ENCODE measurements at regions not wholly inside any gene's neighbourhood (a gene's known extent, or its start where the extent isn't known, plus 50 kb on each side); places are given as distances from the start of the nearest gene placed in this dataset.

GRCh38 chr2:209074711-209075110 is 349.1 kb upstream of the MAP2 start:
- Histone ChIP-seq H3K4me3 (ENCODE audit: control insufficient read depth in 1 of 7, extremely low read depth in 1 of 7, insufficient read depth in 4 of 7, low read depth in 2 of 7, low read length in 6 of 7) (no peak overlapping the region), H3K4me1 (ENCODE audit: control extremely low read depth in 1 of 4, control insufficient read depth in 4 of 4, insufficient read depth in 4 of 4, low read length in 3 of 4) (no peaks in the 10 kb centered on the region), H3K36me3 (ENCODE audit: control insufficient read depth in 4 of 4, insufficient read depth in 4 of 4, low read length in 3 of 4) (no peaks in the 10 kb centered on the region), H3K9me3 (ENCODE audit: control extremely low read depth in 1 of 5, control insufficient read depth in 4 of 5, insufficient read depth in 2 of 5, low read depth in 1 of 5, low read length in 4 of 5) (no peaks in the 10 kb centered on the region), H3K27me3 (replicated peaks in 2 of 5; ENCODE audit: control insufficient read depth in 4 of 5, insufficient read depth in 5 of 5, low read length in 4 of 5) (no peaks in the 10 kb centered on the region), H3K27ac (ENCODE audit: insufficient read depth in 1 of 2, low read depth in 1 of 2, low read length in 2 of 2, poor library complexity in 1 of 2, severe bottlenecking in 2 of 2) (no peak overlapping the region)
- POLR2A ChIA-PET: no interaction called here
- CTCF ChIA-PET: no interaction called here
- WGBS (ENCODE audit: insufficient coverage): no CpG with 5 or more reads among the region's 3 CpGs
- DNase-seq: no peak

- ChIA-PET CTCF (no interaction called here), POLR2A (no interaction called here)
- H3K36me3 ChIP-seq (ENCODE audit: control insufficient read depth in 4 of 4, insufficient read depth in 4 of 4, low read length in 3 of 4): no peaks in the 10 kb centered on the region
- no peaks in the 10 kb centered on the region for H3K9me3 ChIP-seq (ENCODE audit: control extremely low read depth in 1 of 5, control insufficient read depth in 4 of 5, insufficient read depth in 2 of 5, low read depth in 1 of 5, low read length in 4 of 5)
- no peaks in the 10 kb centered on the region for H3K27me3 ChIP-seq (replicated peaks in 2 of 5; ENCODE audit: control insufficient read depth in 4 of 5, insufficient read depth in 5 of 5, low read length in 4 of 5)
- H3K4me1 ChIP-seq (ENCODE audit: control extremely low read depth in 1 of 4, control insufficient read depth in 4 of 4, insufficient read depth in 4 of 4, low read length in 3 of 4): no peaks in the 10 kb centered on the region
- DNase-seq: no peak
- H3K27ac ChIP-seq (ENCODE audit: insufficient read depth in 1 of 2, low read depth in 1 of 2, low read length in 2 of 2, poor library complexity in 1 of 2, severe bottlenecking in 2 of 2): no peak overlapping the region
- no peak overlapping the region for H3K4me3 ChIP-seq (ENCODE audit: control insufficient read depth in 1 of 7, extremely low read depth in 1 of 7, insufficient read depth in 4 of 7, low read depth in 2 of 7, low read length in 6 of 7)
- WGBS (ENCODE audit: insufficient coverage): 100% methylated on average over 1 of the region's 1 CpG
These were observed 347.7 kb upstream of the MAP2 start for GRCh38 chr2:209076151-209076550.

GRCh38 chr2:209086761-209087160 is 337.1 kb upstream of the MAP2 start:
- no CpG with 5 or more reads among the region's 3 CpGs for WGBS (ENCODE audit: insufficient coverage)
- no peak overlapping the region for H3K4me3 ChIP-seq (ENCODE audit: control insufficient read depth in 1 of 7, extremely low read depth in 1 of 7, insufficient read depth in 4 of 7, low read depth in 2 of 7, low read length in 6 of 7)
- ChIA-PET CTCF (no interaction called here), POLR2A (no interaction called here)
- peak in 2 of 3 donors; percentile 3 to 14 for DNase-seq
- H3K4me1 ChIP-seq (ENCODE audit: control extremely low read depth in 1 of 4, control insufficient read depth in 4 of 4, insufficient read depth in 4 of 4, low read length in 3 of 4): peaks cover 0 to 1% (median 0%) of the 10 kb centered on the region in 4 experiments
- H3K9me3 ChIP-seq (ENCODE audit: control extremely low read depth in 1 of 5, control insufficient read depth in 4 of 5, insufficient read depth in 2 of 5, low read depth in 1 of 5, low read length in 4 of 5): no peaks in the 10 kb centered on the region
- no peaks in the 10 kb centered on the region for H3K36me3 ChIP-seq (ENCODE audit: control insufficient read depth in 4 of 4, insufficient read depth in 4 of 4, low read length in 3 of 4)
- H3K27me3 ChIP-seq (replicated peaks in 2 of 5; ENCODE audit: control insufficient read depth in 4 of 5, insufficient read depth in 5 of 5, low read length in 4 of 5): no peaks in the 10 kb centered on the region
- no peak overlapping the region for H3K27ac ChIP-seq (ENCODE audit: insufficient read depth in 1 of 2, low read depth in 1 of 2, low read length in 2 of 2, poor library complexity in 1 of 2, severe bottlenecking in 2 of 2)

- Histone ChIP-seq H3K27me3 (replicated peaks in 2 of 5; ENCODE audit: control insufficient read depth in 4 of 5, insufficient read depth in 5 of 5, low read length in 4 of 5) (no peaks in the 10 kb centered on the region), H3K4me1 (ENCODE audit: control extremely low read depth in 1 of 4, control insufficient read depth in 4 of 4, insufficient read depth in 4 of 4, low read length in 3 of 4) (peaks cover 0 to 1% (median 0%) of the 10 kb centered on the region in 4 experiments), H3K36me3 (ENCODE audit: control insufficient read depth in 4 of 4, insufficient read depth in 4 of 4, low read length in 3 of 4) (no peaks in the 10 kb centered on the region), H3K4me3 (ENCODE audit: control insufficient read depth in 1 of 7, extremely low read depth in 1 of 7, insufficient read depth in 4 of 7, low read depth in 2 of 7, low read length in 6 of 7) (no peak overlapping the region), H3K9me3 (ENCODE audit: control extremely low read depth in 1 of 5, control insufficient read depth in 4 of 5, insufficient read depth in 2 of 5, low read depth in 1 of 5, low read length in 4 of 5) (peaks cover 0 to 1% (median 0%) of the 10 kb centered on the region in 5 experiments), H3K27ac (ENCODE audit: insufficient read depth in 1 of 2, low read depth in 1 of 2, low read length in 2 of 2, poor library complexity in 1 of 2, severe bottlenecking in 2 of 2) (no peak overlapping the region)
- peak; percentile 2 to 55 (median 30) for DNase-seq
- ChIA-PET CTCF (no interaction called here), POLR2A (no interaction called here)
- WGBS (ENCODE audit: insufficient coverage): 0% methylated on average over 1 of the region's 1 CpG
These were observed 332.8 kb upstream of the MAP2 start for GRCh38 chr2:209091056-209091455.

DNA sequence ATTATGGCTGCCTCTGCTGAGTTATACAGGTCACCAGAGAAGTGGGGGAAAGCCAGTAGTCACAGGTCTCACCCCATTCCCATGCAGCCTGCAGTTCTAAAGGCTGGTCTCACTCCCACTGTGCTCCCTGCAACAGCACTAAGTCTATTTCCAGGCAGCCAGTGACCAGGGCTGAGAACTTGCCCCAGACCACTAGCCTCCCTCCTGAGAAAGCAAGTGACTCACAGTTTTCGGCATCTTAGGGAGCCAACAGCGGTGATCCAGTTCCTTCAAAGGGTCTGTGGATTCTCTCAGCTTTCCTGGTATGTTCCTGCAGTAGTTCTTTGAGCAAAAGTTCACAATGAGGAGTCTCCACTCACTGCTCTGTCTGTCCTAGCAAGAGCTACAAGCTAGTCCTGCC is 329.6 kb upstream of the MAP2 start:
- H3K27ac ChIP-seq (ENCODE audit: insufficient read depth in 1 of 2, low read depth in 1 of 2, low read length in 2 of 2, poor library complexity in 1 of 2, severe bottlenecking in 2 of 2): no peak overlapping the region
- ChIA-PET CTCF (no interaction called here), POLR2A (no interaction called here)
- peaks cover 0 to 1% (median 0%) of the 10 kb centered on the region in 5 experiments for H3K9me3 ChIP-seq (ENCODE audit: control extremely low read depth in 1 of 5, control insufficient read depth in 4 of 5, insufficient read depth in 2 of 5, low read depth in 1 of 5, low read length in 4 of 5)
- DNase-seq: no peak
- H3K27me3 ChIP-seq (replicated peaks in 2 of 5; ENCODE audit: control insufficient read depth in 4 of 5, insufficient read depth in 5 of 5, low read length in 4 of 5): no peaks in the 10 kb centered on the region
- peaks cover 0 to 1% (median 0%) of the 10 kb centered on the region in 4 experiments for H3K4me1 ChIP-seq (ENCODE audit: control extremely low read depth in 1 of 4, control insufficient read depth in 4 of 4, insufficient read depth in 4 of 4, low read length in 3 of 4)
- WGBS (ENCODE audit: insufficient coverage): 94% methylated on average over 2 of the region's 2 CpGs
- no peak overlapping the region for H3K4me3 ChIP-seq (ENCODE audit: control insufficient read depth in 1 of 7, extremely low read depth in 1 of 7, insufficient read depth in 4 of 7, low read depth in 2 of 7, low read length in 6 of 7)
- no peaks in the 10 kb centered on the region for H3K36me3 ChIP-seq (ENCODE audit: control insufficient read depth in 4 of 4, insufficient read depth in 4 of 4, low read length in 3 of 4)

DNA sequence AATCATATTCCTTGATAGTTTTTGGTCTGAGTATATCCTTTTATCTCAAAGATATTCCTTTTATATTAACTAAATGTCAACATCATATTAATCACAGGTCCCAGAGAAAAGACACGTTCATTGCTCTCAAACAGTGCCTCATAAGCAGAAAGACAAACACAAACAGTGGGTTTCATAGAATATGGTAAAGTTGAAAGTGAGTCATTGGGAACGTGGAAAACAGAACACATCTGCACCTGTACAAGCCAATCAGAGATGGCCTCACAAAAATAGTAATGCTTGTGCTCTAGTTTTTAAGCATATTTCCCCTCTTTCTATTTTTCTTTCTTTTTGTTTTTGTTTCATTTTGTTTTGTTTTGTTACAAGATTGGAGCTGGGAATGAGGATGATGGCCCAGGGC is 328.4 kb upstream of the MAP2 start:
- peaks cover 0 to 1% (median 0%) of the 10 kb centered on the region in 4 experiments for H3K4me1 ChIP-seq (ENCODE audit: control extremely low read depth in 1 of 4, control insufficient read depth in 4 of 4, insufficient read depth in 4 of 4, low read length in 3 of 4)
- no peak for DNase-seq
- no peak overlapping the region for H3K4me3 ChIP-seq (ENCODE audit: control insufficient read depth in 1 of 7, extremely low read depth in 1 of 7, insufficient read depth in 4 of 7, low read depth in 2 of 7, low read length in 6 of 7)
- no CpG with 5 or more reads among the region's 2 CpGs for WGBS (ENCODE audit: insufficient coverage)
- ChIA-PET CTCF (no interaction called here), POLR2A (no interaction called here)
- H3K9me3 ChIP-seq (ENCODE audit: control extremely low read depth in 1 of 5, control insufficient read depth in 4 of 5, insufficient read depth in 2 of 5, low read depth in 1 of 5, low read length in 4 of 5): peaks cover 0 to 1% (median 0%) of the 10 kb centered on the region in 5 experiments
- no peaks in the 10 kb centered on the region for H3K36me3 ChIP-seq (ENCODE audit: control insufficient read depth in 4 of 4, insufficient read depth in 4 of 4, low read length in 3 of 4)
- no peaks in the 10 kb centered on the region for H3K27me3 ChIP-seq (replicated peaks in 2 of 5; ENCODE audit: control insufficient read depth in 4 of 5, insufficient read depth in 5 of 5, low read length in 4 of 5)
- H3K27ac ChIP-seq (ENCODE audit: insufficient read depth in 1 of 2, low read depth in 1 of 2, low read length in 2 of 2, poor library complexity in 1 of 2, severe bottlenecking in 2 of 2): no peak overlapping the region

DNA sequence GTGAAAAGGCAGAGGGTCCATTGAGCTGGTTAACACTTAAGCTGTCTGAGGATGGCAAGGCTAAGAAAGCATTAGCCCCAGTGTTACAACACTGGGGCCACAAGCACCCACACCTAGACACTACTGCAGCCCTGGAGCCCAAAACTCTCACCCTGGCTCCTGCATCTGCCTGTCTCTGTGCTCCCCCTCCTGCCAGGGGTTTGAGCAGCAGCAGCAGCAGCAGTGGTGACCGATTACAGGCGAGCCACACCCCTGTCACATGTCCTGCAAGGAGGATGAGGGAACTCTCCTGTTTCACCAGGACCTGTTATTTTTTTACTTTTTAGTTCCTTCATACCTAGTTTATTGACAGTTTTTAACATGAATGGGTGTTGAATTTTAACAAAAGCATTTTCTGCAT is 326.7 kb upstream of the MAP2 start:
- H3K4me3 ChIP-seq (ENCODE audit: control insufficient read depth in 1 of 7, extremely low read depth in 1 of 7, insufficient read depth in 4 of 7, low read depth in 2 of 7, low read length in 6 of 7): no peak overlapping the region
- H3K4me1 ChIP-seq (ENCODE audit: control extremely low read depth in 1 of 4, control insufficient read depth in 4 of 4, insufficient read depth in 4 of 4, low read length in 3 of 4): no peaks in the 10 kb centered on the region
- peaks cover 0 to 1% (median 0%) of the 10 kb centered on the region in 5 experiments for H3K9me3 ChIP-seq (ENCODE audit: control extremely low read depth in 1 of 5, control insufficient read depth in 4 of 5, insufficient read depth in 2 of 5, low read depth in 1 of 5, low read length in 4 of 5)
- CTCF ChIA-PET: no interaction called here
- POLR2A ChIA-PET: no interaction called here
- no peaks in the 10 kb centered on the region for H3K27me3 ChIP-seq (replicated peaks in 2 of 5; ENCODE audit: control insufficient read depth in 4 of 5, insufficient read depth in 5 of 5, low read length in 4 of 5)
- no peak overlapping the region for H3K27ac ChIP-seq (ENCODE audit: insufficient read depth in 1 of 2, low read depth in 1 of 2, low read length in 2 of 2, poor library complexity in 1 of 2, severe bottlenecking in 2 of 2)
- no peaks in the 10 kb centered on the region for H3K36me3 ChIP-seq (ENCODE audit: control insufficient read depth in 4 of 4, insufficient read depth in 4 of 4, low read length in 3 of 4)
- 100% methylated on average over 1 of the region's 2 CpGs for WGBS (ENCODE audit: insufficient coverage)
- no peak for DNase-seq

All from common myeloid progenitor, CD34-positive (primary cell).